Uterus (tissue), 3 donors: ENCODE measurements at regions not wholly inside any gene's neighbourhood (a gene's known extent, or its start where the extent isn't known, plus 50 kb on each side); places are given as distances from the start of the nearest gene placed in this dataset.

Source experiments
- DNase-seq, 2 donors: peaks; one replicate each; pipeline ENCODE4 v3.0.0-alpha.2; 2019 to 2020
- H3K27ac ChIP-seq, 2 donors: fragments of 200-600 bp; sonication (generic); 1 replicate in 1 of 2; 2 replicates in 1 of 2; pipeline ENCODE4 v1.5.1; 2016 to 2018
- H3K27me3 ChIP-seq, 2 donors: fragments of 200-600 bp; sonication (generic); one replicate each; pipeline ENCODE4 v1.5.1; 2018 to 2019; ENCODE audit warnings: control low read depth in 1 of 2
- H3K36me3 ChIP-seq, 2 donors: fragments of 200-600 bp; sonication (generic); one replicate each; pipeline ENCODE4 v1.5.1; 2019; ENCODE audit warnings: control low read depth in 1 of 2
- H3K4me1 ChIP-seq, 2 donors: fragments of 200-600 bp; sonication (generic); one replicate each; pipeline ENCODE4 v1.5.1; 2018 to 2019; ENCODE audit warnings: control low read depth in 1 of 2
- H3K4me3 ChIP-seq, 2 donors: fragments of 200-600 bp; sonication (generic); 1 replicate in 1 of 2; 2 replicates in 1 of 2; pipeline ENCODE4 v1.5.1; 2018 to 2019; ENCODE audit warnings: mild to moderate bottlenecking in 1 of 2
- H3K9me3 ChIP-seq, 2 donors: fragments of 200-600 bp; sonication (generic); one replicate each; pipeline ENCODE4 v1.5.1; 2019; ENCODE audit warnings: control low read depth in 1 of 2
- CTCF ChIP-seq, 4 experiments: fragments of 200-600 bp in 2 of 4; fragments of 450-650 bp in 2 of 4; sonication (generic) in 2 of 4; IDR thresholded peaks; one replicate each; pipeline ENCODE4 v1.5.1; 2016 to 2019; ENCODE audit warnings: antibody characterized with exemption in 4 of 4, mild to moderate bottlenecking in 2 of 4, moderate library complexity in 1 of 4
- POLR2A ChIP-seq, 2 donors: fragments of 450-650 bp; IDR thresholded peaks; one replicate each; pipeline ENCODE4 v1.6.1; 2016; ENCODE audit warnings: antibody characterized with exemption in 2 of 2, mild to moderate bottlenecking in 1 of 2, moderate library complexity in 1 of 2
- intact Hi-C: fragments of 100-400 bp; cut with DNase I; formaldehyde crosslinking; loops from one replicate; pipeline ENCODE4 v1.15.1; 2023; ENCODE audit warnings: low total_unique reads
- donor health status: DM: yes; HTN: yes; CAD: no.

DNA sequence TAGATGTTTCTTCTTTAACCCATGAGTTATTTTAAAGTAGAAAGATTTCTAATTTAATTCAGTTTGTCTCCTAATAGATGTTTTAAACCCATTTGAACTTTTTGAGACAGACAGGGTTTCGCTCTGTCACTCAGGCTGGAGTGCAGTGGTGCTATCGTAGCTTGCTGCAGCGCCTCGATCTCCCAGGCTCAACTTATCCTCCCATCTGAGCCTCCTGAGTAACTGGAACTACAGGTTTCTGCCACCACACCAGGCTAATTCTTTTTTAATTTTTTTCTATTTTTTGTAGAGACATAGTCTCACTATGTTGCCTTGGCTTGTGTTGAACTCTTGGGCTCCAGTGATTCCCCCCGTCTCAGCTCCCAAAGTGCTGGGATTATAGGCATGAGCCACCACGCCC lies 53.0 kb upstream of the RAB18 start:
- TF ChIP-seq POLR2A (IDR thresholded peaks at IDR 0.05) (no peak), CTCF (IDR thresholded peaks at IDR 0.05) (no peak)
- Histone ChIP-seq H3K27ac (no peak overlapping the region), H3K4me3 (no peak overlapping the region), H3K9me3 (no peaks in the 10 kb centered on the region), H3K27me3 (no peaks in the 10 kb centered on the region), H3K36me3 (no peaks in the 10 kb centered on the region), H3K4me1 (no peaks in the 10 kb centered on the region)
- DNase-seq: no peak
- intact Hi-C loops: no loop called here

DNA sequence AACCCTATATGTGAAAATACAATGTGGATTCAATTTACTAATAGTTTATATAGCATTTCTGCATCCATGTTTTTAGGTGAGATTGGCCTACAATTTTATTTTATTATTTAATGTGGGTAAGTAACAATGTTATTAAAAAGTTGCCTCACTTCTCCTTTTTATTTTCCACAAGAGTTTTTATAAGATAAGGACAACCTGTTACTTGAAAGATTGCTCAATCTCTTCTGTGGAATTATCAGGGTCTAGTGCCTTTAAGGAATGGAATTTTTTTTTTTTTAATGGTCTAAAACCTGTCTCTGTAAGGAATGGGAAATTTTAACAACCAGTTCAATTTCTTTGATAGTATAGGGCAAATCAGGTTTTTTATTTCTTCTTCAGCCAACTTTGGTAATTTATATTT lies 53.9 kb upstream of the RAB18 start:
- intact Hi-C loops: no loop called here
- no peak overlapping the region for H3K27ac ChIP-seq

GRCh38 chr10:27449571-27449970 lies 54.5 kb upstream of the RAB18 start:
- no peaks in the 10 kb centered on the region for H3K9me3 ChIP-seq
- intact Hi-C loops: no loop called here
- DNase-seq: no peak
- TF ChIP-seq POLR2A (IDR thresholded peaks at IDR 0.05) (no peak), CTCF (IDR thresholded peaks at IDR 0.05) (no peak)
- H3K4me1 ChIP-seq: no peaks in the 10 kb centered on the region
- H3K27me3 ChIP-seq: no peaks in the 10 kb centered on the region
- no peak overlapping the region for H3K27ac ChIP-seq
- H3K4me3 ChIP-seq: no peak overlapping the region
- no peaks in the 10 kb centered on the region for H3K36me3 ChIP-seq

More for the DNA sequence above, 53.9 kb upstream of the RAB18 start:
- Histone ChIP-seq H3K36me3 (no peaks in the 10 kb centered on the region), H3K4me3 (no peak overlapping the region), H3K4me1 (no peaks in the 10 kb centered on the region), H3K27me3 (no peaks in the 10 kb centered on the region), H3K9me3 (no peaks in the 10 kb centered on the region)
- no peak for DNase-seq
- no peak for TF ChIP-seq POLR2A (IDR thresholded peaks at IDR 0.05)

- Histone ChIP-seq H3K9me3 (no peaks in the 10 kb centered on the region), H3K27ac (no peak overlapping the region), H3K27me3 (no peaks in the 10 kb centered on the region), H3K36me3 (no peaks in the 10 kb centered on the region), H3K4me1 (no peaks in the 10 kb centered on the region), H3K4me3 (no peak overlapping the region)
- DNase-seq: no peak
- intact Hi-C loops: no loop called here
- TF ChIP-seq CTCF (IDR thresholded peaks at IDR 0.05) (no peak), POLR2A (IDR thresholded peaks at IDR 0.05) (no peak)
Measured at GRCh38 chr10:27448921-27449320, 55.2 kb upstream of the RAB18 start.

GRCh38 chr10:27447540-27447939 lies 56.6 kb upstream of the RAB18 start:
- Histone ChIP-seq H3K36me3 (no peaks in the 10 kb centered on the region), H3K27me3 (no peaks in the 10 kb centered on the region), H3K9me3 (no peaks in the 10 kb centered on the region), H3K4me1 (no peaks in the 10 kb centered on the region), H3K27ac (no peak overlapping the region), H3K4me3 (no peak overlapping the region)
- no peak for DNase-seq
- intact Hi-C loops: no loop called here
- no peak for TF ChIP-seq POLR2A (IDR thresholded peaks at IDR 0.05)
- no peak for TF ChIP-seq CTCF (IDR thresholded peaks at IDR 0.05)
